ENCODE measurements at regions not wholly inside any gene's neighbourhood (a gene's known extent, or its start where the extent isn't known, plus 50 kb on each side); places are given as distances from the start of the nearest gene placed in this dataset.

GRCh38 chr7:28360739-28361138 lies 51.6 kb upstream of the CREB5 start:
- H3K27ac ChIP-seq, result no peak overlapping the region
- no peaks in the 10 kb centered on the region for H3K36me3 ChIP-seq
- 75 to 76% methylated on average over 1 of the region's 1 CpG for WGBS, 2 donors
- no peak overlapping the region for H3K4me3 ChIP-seq
- no peak for DNase-seq (ENCODE audit: low spot score in 2 of 2)
- H3K9me3 ChIP-seq, result peaks cover 0 to 6% (median 0%) of the 10 kb centered on the region in 4 donors
- H3K27me3 ChIP-seq, result no peaks in the 10 kb centered on the region
- H3K4me1 ChIP-seq, result no peaks in the 10 kb centered on the region
- no peak for TF ChIP-seq CTCF (IDR thresholded peaks at IDR 0.05)
- TF ChIP-seq EP300 (IDR thresholded peaks at IDR 0.05), result no peak
- no peak for TF ChIP-seq POLR2A (IDR thresholded peaks at IDR 0.05)

GRCh38 chr7:28361551-28361950 lies 50.8 kb upstream of the CREB5 start:
- no peaks in the 10 kb centered on the region for H3K27me3 ChIP-seq
- H3K27ac ChIP-seq, result no peak overlapping the region
- H3K4me3 ChIP-seq, result no peak overlapping the region
- no peak for TF ChIP-seq EP300 (IDR thresholded peaks at IDR 0.05)
- TF ChIP-seq POLR2A (IDR thresholded peaks at IDR 0.05), result no peak
- no peak for TF ChIP-seq CTCF (IDR thresholded peaks at IDR 0.05)
- 24 to 54% methylated on average over 1 of the region's 1 CpG for WGBS, 2 donors
- no peak for DNase-seq (ENCODE audit: low spot score in 2 of 2)
- H3K36me3 ChIP-seq, result no peaks in the 10 kb centered on the region
- peaks cover 0 to 6% (median 0%) of the 10 kb centered on the region in 4 donors for H3K9me3 ChIP-seq
- H3K4me1 ChIP-seq, result no peaks in the 10 kb centered on the region

GRCh38 chr7:28362182-28362581 lies 50.1 kb upstream of the CREB5 start:
- H3K27ac ChIP-seq, result no peak overlapping the region
- H3K9me3 ChIP-seq, result peaks cover 0 to 6% (median 0%) of the 10 kb centered on the region in 4 donors
- DNase-seq (ENCODE audit: low spot score in 2 of 2), result no peak
- no peak overlapping the region for H3K4me3 ChIP-seq
- no peaks in the 10 kb centered on the region for H3K4me1 ChIP-seq
- WGBS, 2 donors, result 90% methylated on average over 1 of the region's 1 CpG
- no peaks in the 10 kb centered on the region for H3K27me3 ChIP-seq
- no peaks in the 10 kb centered on the region for H3K36me3 ChIP-seq
- TF ChIP-seq CTCF (IDR thresholded peaks at IDR 0.05) (no peak), POLR2A (IDR thresholded peaks at IDR 0.05) (no peak), EP300 (IDR thresholded peaks at IDR 0.05) (no peak)
